NCI-H345 (cell line): ENCODE measurements at regions not wholly inside any gene's neighbourhood (a gene's known extent, or its start where the extent isn't known, plus 50 kb on each side); places are given as distances from the start of the nearest gene placed in this dataset.
"Not testable (repeated sequence)": the region's sequence is repeated elsewhere in the genome, so short reads cannot be mapped to it uniquely, and the experiment has no call there.

Experiments used
- DNase-seq: peaks from one replicate; lab custom pipeline; 2025; lab: John Stamatoyannopoulos, UW

DNA sequence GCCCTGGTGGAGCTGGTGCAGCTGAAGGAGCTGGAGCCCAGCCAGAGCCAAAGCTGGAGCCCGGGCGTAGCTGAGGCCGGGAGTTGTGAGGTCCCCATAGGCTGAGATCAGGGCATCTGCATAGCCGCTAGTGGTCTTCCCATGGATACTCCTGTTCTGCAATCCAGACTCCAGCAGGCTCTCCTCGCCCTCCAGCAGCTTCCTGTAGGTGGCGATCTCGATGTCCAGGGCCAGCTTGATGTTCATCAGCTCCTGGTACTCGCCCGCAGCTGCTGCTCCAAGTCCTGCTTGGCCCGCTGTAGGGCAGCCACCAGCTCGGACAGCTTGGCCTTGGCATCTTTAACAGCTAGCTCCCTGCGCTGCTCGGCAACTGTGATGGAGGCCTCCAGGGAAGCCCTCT lies 966.1 kb downstream of the FSCB start:
- DNase-seq, result no peak

DNA sequence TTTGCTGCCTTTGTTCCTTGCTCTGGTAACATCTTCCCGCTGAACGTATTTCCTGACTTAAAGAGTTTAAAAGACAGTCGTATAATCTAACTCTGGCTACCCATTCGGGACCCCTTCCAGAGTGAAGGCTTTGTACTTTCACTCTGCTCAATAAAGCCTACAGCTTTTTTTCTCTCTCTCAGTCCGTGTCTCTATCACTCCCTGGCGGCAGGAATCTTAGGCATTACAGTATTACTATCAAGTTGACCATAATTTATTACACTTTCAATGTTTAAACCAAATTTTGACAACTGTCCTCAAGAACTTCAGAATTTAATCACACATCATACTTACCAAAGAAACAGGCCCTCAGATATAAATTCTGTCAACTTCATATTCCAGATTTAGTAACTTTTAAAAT lies 967.9 kb downstream of the FSCB start:
- DNase-seq, result no peak

DNA sequence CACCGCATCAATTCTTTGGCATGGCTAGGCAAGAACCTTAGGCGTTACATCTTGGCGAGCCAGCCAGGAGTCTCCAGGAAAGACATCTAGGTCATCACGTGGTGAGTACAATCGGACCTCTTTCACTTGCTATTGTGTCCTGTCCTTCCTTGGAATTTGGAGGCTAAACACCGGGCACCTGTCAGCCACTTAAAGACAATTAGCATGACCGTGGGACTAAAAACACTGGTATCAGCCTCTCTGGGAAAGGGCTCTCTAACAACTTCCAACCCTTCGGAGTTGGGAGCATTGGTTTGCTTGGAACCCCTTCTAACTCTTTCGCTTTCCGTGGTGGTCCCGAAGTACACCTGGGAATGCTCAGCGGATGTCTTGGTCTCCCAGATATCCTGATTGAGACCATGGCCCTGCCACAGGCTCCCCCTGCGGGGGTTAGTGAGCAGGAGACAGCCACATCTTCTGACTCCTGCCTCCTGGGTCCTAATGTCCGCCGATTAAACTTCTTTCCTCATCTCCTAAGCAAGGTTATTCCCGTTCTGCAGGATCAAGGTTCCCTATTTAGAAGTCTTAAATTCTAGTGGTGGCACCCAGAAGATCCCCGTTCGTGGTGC lies 971.7 kb downstream of the FSCB start:
- DNase-seq, result no peak

DNA sequence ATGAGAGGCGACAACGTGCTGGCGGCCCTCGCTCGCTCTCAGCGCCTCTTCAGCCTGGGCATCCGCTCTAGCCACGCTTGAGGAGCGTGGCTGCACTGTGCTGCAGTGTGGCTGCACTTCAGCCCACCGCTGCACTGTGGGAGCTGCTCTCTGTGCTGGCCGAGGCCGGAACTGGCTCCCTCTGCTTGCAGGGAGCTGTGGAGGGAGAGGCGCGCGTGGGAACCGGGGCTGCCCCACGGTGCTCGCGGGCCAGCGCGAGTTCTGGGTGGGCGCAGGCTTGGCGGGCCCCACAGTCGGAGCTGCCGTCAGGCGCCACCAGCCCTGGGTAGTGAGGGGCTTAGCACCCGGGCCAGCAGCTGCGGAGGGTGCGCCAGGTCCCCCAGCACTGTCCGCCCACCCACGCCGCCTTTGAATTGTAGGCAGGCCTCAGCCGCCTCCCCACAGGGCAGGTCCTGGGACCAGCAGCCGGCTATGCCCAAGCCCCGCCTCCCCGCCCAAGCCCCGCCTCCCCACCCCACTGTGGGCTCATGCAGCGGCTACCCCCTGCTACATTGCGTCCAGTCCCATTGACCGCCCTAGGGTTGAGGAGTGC lies 974.2 kb downstream of the FSCB start:
- DNase-seq, result no peak

DNA sequence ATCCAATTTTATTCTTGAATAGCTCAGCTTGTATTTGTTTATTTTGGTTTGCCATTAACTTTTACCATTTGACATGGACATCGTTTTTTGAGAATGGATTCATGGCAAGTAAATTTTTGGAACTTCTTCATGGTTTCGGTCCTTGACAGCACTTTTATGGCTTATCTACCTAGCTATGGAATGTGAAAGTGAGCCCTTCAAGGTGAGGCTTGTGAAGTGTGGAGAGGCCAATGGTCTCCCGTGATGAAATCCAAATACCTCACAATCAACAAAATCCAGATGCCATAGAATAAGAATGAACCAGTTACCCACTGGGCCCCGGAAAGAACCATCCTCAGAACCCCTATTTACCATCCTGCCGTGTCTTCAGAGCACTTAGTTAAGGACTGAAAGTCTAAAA lies 978.8 kb downstream of the FSCB start:
- no peak for DNase-seq

DNA sequence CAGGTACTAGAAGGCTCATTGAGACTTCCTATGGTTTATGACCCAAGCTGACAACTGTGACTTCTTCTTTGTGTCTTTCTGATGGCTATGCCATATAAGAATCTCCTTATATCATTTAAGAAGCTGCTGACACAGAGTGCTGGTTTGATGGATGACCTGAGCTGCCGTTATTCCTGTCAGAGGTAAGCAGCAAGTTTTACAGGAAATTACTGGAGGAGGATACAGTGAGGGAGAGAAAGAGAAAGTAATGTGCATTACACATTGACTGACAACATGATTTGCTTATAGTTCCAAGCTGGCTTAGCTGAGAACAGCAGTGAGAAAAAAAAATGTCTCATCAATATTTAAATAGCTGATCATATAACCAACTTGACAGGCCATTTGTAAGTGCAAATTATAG lies 981.4 kb downstream of the FSCB start:
- no peak for DNase-seq

DNA sequence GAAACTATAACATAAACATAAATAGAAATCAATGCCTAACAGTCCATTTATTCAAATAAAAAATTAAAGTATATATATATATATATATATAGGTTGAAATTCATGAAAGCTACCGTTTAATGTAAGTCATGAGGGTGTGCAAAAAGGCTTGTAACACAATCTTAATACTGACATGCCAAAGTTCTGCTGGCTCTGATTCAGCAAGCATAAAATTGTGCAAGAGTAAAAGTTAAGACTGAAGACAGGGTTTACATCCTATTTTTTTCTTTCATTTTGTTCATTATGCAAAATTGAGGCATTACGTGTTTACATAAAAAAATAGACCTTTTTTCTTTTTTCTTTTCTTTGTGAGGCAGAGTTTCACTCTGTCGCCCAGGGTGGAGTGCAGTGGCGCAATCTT lies 984.2 kb downstream of the FSCB start:
- DNase-seq, result no peak

DNA sequence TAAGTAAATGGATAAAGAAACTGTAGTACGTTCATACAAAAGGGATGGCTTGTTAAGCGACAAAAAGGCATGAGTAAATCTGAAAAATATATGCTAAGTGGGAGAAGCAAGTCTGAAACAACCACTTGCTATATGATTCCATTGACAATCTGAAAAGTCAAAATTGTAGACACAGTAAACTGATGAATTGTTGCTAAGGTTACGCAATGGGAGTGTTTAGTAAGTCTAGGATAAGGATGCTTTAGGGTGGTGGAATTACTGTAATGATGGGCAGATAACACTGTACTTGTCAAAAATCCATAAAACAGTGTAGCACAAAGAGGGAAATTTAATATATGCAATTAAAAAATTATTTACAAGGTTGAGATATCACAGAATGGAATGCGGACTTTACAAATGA lies 984.9 kb downstream of the FSCB start:
- no peak for DNase-seq

DNA sequence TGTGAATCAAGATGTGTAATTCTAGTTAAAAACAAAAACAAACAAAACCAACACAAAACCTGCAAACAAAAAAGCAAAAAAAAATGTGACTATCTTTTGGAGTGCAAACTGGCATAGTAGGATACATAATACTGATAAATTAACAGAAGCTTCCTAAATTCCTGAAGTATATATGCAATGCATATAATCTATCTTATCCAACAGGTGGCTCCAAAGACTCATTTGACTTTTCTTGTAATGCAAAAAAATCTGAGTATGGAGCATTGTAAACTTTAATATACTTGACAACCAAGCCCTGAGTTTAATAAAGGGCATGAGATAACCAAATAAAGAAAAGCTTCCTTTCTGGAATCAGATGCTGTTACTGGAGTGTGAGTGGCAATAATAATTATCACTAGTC lies 1003.6 kb downstream of the FSCB start:
- DNase-seq, result peak; percentile 3

DNA sequence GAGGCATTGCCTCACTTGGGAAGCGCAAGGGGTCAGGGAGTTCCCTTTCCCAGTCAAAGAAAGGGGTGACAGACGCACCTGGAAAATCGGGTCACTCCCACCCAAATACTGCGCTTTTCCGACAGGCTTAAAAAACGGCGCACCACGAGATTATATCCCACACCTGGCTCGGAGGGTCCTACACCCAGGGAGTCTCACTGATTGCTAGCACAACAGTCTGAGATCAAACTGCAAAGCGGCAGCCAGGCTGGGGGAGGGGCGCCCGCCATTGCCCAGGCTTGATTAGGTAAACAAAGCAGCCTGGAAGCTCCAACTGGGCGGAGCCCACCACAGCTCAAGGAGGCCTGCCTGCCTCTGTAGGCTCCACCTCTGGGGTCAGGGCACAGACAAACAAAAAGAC lies 1014.7 kb downstream of the FSCB start:
- not testable (repeated sequence) for DNase-seq

DNA sequence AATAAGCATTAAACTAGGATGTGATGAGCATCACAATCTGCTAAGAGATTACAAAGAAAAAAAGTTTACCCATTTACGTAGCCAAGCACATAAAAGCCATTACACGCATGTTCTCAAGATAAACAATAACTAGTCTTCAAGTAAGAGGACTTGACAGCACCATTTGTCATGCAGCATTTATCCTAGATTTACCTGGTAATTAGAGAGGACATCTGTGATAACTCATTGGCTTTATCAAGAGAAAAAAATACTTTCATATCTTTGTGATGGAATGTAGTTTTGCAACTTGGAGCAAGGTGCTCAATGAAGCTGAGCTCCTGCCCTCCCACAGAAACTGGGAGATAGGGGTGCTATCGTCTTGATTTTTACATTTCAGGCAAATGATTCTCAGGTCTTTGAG lies 1023.7 kb downstream of the FSCB start:
- no peak for DNase-seq

DNA sequence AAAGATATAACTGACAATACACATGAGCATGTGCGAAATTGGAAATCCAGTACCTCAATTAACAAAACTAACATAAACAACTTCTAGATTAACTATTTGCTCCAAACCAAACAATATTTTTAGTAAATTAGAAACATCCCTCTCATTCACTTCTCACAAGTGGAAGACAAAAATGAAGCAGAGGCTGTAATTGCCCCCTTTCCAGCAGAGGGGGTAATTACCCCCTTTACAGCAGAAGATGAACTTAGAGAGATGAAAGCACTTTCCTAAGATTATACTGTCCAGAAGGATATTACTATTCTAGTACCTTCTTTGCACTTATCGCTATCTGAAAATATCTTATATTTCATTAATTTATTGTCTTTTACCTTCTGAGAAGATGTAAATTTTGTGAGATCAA lies 1025.2 kb downstream of the FSCB start:
- no peak for DNase-seq

DNA sequence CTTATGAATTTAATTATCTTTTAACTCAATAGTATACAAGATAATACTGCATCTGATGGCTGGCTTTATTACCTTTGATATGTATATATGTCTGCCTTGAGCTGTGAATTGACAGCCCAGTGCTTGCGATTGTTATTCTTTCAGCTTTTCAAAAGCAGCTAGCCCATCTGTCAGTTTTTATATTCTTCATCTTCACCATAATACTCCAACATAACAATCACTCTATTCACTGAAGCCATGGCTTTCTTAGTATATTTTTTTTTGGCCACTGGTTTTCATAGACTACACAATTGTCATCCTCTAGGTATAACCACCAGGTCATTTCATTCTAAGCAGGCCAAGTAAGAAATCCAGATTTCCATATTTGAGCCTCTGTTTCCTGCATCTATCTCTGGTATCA lies 1026.1 kb downstream of the FSCB start:
- DNase-seq, result no peak

DNA sequence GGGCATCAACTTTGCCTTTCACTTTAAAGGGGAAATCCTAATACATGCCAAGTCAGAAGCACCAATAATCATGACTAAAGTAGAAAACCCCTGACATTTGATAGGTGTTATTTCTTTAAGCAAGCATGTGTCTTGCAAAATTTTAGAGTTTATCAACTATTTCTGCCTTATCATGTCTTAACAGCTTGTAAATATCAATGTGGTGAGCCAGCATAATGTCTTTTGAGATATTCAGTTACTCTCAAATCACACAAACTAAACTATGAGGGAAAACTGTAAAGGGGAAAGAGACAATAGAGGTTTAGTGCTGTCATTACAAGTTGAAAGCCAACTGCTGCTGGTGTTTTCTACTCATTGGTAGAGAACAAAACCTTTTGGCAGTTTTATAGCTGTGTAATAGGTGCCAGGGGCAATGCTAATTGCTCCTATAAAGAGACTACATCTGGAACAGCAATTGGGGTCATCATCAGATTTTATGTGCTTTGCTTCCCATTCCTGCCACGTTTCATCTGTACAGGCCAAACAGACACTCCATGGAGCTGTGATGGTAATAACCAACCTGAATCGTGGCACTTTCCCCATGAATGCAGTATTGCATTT lies 1027.4 kb downstream of the FSCB start:
- DNase-seq, result no peak

DNA sequence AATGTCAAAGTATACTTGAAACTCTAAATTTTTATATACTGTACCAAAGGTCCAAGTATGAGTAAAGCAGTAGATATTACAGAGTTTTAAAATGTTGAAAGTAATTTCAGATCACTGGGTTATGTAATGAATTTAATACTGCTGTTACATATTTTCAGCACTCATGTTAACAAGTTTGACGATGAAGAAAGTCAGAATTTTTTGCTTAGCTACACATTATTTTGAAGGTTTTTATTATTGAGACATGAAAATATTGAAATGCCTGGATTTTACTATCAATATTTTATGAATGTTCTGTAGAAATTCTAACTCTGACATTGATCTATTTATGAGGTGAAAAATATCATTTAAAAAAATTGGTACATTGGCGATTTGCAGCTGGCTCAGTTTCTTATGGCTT lies 1030.3 kb downstream of the FSCB start:
- DNase-seq, result no peak

DNA sequence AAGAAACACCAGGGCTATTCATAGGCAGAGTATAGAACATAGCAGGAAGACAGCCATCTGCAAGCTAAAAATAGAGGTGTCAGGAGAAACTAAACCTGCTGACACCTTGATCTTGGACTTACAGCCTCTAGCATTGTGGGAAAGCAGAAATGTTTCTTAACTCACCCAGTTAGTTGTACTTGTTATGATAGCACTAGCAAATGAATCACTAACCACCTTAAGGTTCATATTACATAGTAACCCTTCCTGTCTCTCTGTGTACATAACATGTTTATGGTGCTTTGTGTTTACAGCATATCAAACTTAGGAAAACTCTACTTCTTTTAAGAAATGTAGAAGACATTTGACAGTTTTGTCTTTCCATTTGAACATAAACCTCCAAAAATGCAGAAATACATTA lies 1031.3 kb downstream of the FSCB start:
- DNase-seq, result no peak

DNA sequence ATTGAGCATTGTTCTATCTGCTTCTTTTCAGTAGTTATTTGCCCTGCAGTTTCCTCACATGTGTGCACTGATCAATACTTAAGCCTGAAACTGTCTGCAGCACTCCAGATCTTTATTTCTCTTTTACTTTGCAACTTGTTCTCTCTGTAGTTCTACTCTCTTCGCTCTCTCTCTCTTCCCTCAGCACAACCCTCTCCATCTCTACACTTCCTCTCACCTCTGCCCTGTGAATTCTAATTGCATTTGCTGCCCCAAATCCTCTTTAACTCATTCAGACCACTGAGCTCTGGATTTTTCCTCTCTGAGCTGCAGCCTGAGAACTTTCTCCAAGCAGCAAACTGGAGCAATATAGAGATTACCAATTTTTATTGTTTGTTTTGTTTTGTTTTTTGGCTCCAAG lies 1035.5 kb downstream of the FSCB start:
- no peak for DNase-seq

DNA sequence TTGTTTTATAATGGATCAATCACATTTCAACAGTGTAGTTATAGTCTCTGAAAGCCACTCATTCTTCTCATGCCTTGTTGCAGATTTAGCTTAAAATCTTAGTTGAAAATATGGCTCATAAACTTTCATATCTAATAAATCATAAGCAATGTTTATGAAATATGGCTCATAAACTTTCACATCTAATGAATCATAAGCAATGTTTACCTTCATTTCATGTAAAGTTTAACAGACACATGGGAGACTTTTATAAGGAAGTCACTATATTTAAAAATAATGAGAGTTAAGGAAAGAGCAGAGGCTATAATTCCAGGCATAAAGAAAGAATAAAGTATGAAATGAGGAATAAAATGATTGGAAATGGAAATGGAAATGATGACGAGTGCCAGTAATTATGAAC lies 1042.1 kb downstream of the FSCB start:
- DNase-seq, result no peak

DNA sequence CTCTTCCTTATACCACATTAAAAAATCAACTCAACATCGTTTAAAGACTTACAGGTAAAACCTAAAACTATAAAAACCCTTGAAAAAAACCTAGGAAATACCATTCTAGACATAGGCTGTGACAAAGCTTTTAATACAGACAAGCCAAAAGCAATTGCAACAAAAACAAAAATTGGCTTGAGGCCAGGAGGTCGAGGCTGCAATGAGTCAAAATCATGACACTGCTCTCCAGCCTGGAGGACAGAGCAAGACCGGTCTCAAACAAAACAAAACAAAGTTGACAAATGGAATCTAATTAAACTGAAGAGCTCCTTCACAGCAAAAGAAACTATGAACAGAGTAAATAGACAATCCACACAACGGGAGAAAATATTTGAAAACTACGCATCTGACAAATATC lies 1057.8 kb downstream of the FSCB start:
- peak; percentile 54 for DNase-seq

DNA sequence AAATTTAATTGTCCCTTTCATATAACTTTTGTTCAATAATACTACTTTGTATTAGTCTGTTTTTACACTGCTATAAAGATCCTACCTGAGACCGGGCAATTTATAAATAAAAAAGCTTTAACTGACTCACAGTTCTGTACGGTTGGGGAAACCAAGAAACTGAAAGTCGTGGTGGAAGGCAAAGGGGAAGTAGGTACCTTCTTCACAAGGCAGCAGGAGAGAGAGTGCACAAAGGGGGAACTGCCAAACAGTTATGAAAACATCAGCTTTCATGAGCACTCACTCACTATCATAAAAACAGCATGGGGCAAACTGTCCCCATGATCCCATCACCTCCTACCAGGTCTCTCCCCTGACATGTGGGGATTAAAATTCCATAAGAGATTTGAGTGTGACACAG lies 1069.0 kb downstream of the FSCB start:
- no peak for DNase-seq

DNA sequence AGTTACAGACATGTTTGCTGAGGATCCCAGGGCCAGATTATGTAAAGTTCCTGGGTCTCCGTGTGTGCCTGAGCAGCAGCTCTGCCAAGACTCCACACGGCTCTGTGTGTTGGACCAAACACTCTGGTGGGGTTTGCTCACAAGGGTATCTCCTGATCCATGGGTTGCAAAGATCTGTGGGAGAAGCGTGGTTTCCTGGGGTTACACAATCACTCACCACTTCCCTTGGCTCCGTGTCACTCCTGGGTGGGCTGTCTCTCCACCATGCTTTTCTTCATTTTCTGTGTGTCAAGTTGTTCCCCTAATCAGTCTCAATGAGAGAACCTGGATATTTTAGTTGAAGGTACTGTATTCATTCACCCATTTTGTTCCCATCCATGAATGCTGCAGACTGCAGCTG lies 1088.8 kb downstream of the FSCB start:
- DNase-seq, result no peak

DNA sequence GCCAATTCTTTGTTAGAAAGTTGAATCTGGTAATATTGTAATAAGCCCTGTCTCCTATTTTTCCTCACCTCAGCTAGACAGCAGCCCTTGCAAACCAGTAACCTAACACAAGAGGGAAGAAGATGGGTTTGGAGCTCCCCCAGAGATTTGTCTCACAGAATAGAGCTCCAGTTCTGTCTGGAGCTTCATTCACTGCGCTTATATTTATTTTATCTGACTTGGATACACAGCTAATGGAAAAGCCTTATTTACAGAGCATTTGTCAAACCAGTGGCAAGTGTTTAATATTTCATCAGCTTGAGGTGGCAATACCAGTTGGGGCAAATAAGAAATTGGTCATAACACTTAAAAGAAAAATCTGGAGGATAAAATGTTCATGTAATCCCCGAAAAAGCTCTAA lies 1094.0 kb downstream of the FSCB start:
- DNase-seq, result peak; percentile 12

DNA sequence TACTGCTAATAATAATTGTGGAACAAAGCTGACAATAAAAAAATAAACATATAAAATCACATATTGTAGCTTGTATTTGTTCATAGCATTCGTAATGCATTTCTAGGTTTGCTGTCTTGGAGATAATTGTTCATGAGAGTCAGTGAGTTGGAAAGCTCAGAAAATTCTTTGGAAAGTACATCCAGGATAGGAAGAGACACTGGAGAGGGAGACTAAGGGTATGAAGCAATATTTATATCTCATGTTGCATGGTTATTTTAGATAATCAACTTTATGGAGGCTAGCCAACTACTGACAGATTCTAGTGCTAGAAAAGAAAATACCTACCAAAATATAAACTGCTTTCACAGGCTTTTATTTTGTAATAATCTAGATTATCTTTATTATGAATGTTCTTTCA lies 1095.2 kb downstream of the FSCB start:
- no peak for DNase-seq

DNA sequence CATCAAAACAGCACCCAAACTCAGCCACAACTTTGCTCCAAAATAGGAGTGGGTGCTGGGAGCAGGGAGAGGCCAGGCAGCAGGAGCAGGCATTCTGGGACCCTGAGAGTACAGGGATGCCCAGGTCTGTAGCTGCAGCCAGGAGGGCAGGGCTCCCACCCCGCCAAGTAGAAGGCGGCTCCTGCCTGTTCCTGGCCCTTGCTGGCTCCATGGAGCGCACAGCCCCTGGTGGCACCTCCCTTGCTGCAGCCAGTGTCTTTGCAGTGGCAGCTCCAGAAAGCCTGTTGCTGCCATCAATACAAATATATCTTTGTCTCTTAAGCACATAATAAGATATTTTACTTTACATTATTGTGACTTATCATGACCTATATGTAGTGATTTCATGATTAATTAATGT lies 1096.5 kb downstream of the FSCB start:
- DNase-seq, result no peak
